ENCODE measurements at regions not wholly inside any gene's neighbourhood (a gene's known extent, or its start where the extent isn't known, plus 50 kb on each side); places are given as distances from the start of the nearest gene placed in this dataset.

GRCh38 chr5:16007750-16008415 lies 171.7 kb downstream of the MARCHF11 start:
- CTCF ChIA-PET = no interaction called here
- no peak overlapping the region for H3K4me3 Mint-ChIP-seq
- no peak for DNase-seq (ENCODE audit: low spot score)
- H3K36me3 Mint-ChIP-seq = peaks cover 22% of the 10 kb centered on the region
- POLR2A ChIA-PET = no interaction called here
- H3K27me3 Mint-ChIP-seq (ENCODE audit: low read depth) = no peaks in the 10 kb centered on the region
- no peak for ATAC-seq
- TF ChIP-seq RELA (CRISPR knock-in tag; IDR thresholded peaks at IDR 0.05; ENCODE audit: borderline replicate concordance) = no peak
- TF ChIP-seq HMGA2 (CRISPR knock-in tag; IDR thresholded peaks at IDR 0.05) = no peak
- TF ChIP-seq ESRRA (CRISPR knock-in tag; IDR thresholded peaks at IDR 0.05; ENCODE audit: borderline replicate concordance) = no peak
- TF ChIP-seq ZBTB43 (CRISPR knock-in tag; IDR thresholded peaks at IDR 0.05) = no peak
- TF ChIP-seq NFATC4 (CRISPR knock-in tag; IDR thresholded peaks at IDR 0.05) = no peak
- no peak for TF ChIP-seq ZNF281 (CRISPR knock-in tag; IDR thresholded peaks at IDR 0.05)
- no peak for TF ChIP-seq SP1 (CRISPR knock-in tag; conservative IDR thresholded peaks at IDR 0.05)
- TF ChIP-seq AFF4 (CRISPR knock-in tag; IDR thresholded peaks at IDR 0.05; ENCODE audit: borderline replicate concordance) = no peak
- no peak for TF ChIP-seq ZMAT4 (CRISPR knock-in tag; IDR thresholded peaks at IDR 0.05)
- TF ChIP-seq RORB (CRISPR knock-in tag; IDR thresholded peaks at IDR 0.05) = no peak
- TF ChIP-seq ZNF232 (CRISPR knock-in tag; IDR thresholded peaks at IDR 0.05) = no peak
- TF ChIP-seq ARID4B (CRISPR knock-in tag; IDR thresholded peaks at IDR 0.05; ENCODE audit: borderline replicate concordance) = no peak
- TF ChIP-seq FOXP1 (CRISPR knock-in tag; IDR thresholded peaks at IDR 0.05; ENCODE audit: borderline replicate concordance) = no peak
- no peak for TF ChIP-seq ZNF532 (CRISPR knock-in tag; IDR thresholded peaks at IDR 0.05; ENCODE audit: borderline replicate concordance)
- H3K9me3 Mint-ChIP-seq = peaks cover 38% of the 10 kb centered on the region
- H3K4me1 Mint-ChIP-seq = no peaks in the 10 kb centered on the region
- no peak overlapping the region for H3K27ac Mint-ChIP-seq

All from WTC11 (cell line).